Ovary (tissue), 7 donors: ENCODE measurements at regions not wholly inside any gene's neighbourhood (a gene's known extent, or its start where the extent isn't known, plus 50 kb on each side); places are given as distances from the start of the nearest gene placed in this dataset.
"Not testable (repeated sequence)": the region's sequence is repeated elsewhere in the genome, so short reads cannot be mapped to it uniquely, and the experiment has no call there.

Experiments
- DNase-seq, 5 donors: peaks; one replicate each; pipeline ENCODE4 v3.0.0-alpha.2; 2019 to 2020
- H3K27ac ChIP-seq, 2 donors: fragments of 200-600 bp; one replicate each; pipeline versions ENCODE4 v1.5.1 to v1.8.0; 2019 to 2022
- H3K27me3 ChIP-seq: fragments of 200-600 bp; one replicate; pipeline ENCODE4 v1.8.0; 2022
- H3K36me3 ChIP-seq: fragments of 200-600 bp; sonication (generic); one replicate; pipeline ENCODE4 v1.5.1; 2019
- H3K4me1 ChIP-seq: one replicate; pipeline ENCODE4 v1.8.1; 2013; ENCODE audit warnings: mild to moderate bottlenecking, moderate library complexity; ENCODE audit not compliant: insufficient read depth
- H3K4me3 ChIP-seq: fragments of 200-600 bp; sonication (generic); one replicate; pipeline ENCODE4 v1.5.1; 2017
- H3K9me3 ChIP-seq, 2 donors: fragments of 200-600 bp in 1 of 2; sonication (generic) in 1 of 2; one replicate each; pipeline versions ENCODE4 v1.5.1 to v1.8.1; 2013 to 2019; ENCODE audit warnings: mild to moderate bottlenecking in 1 of 2, moderate library complexity in 1 of 2
- EP300 ChIP-seq: sonication (generic); formaldehyde crosslinking; IDR thresholded peaks from one replicate; pipeline ENCODE4 v1.6.1; 2017; ENCODE audit warnings: antibody characterized with exemption
- POLR2A ChIP-seq: fragments of 450-650 bp; IDR thresholded peaks from one replicate; pipeline ENCODE4 v1.6.1; 2017; ENCODE audit warnings: antibody characterized with exemption, mild to moderate bottlenecking, moderate library complexity
- WGBS, 3 donors: extraction: QIAGEN DNeasy Blood & Tissue Kit in 1 of 3; methylation state at CpG; one replicate each; pipeline versions ENCODE4 v1.1.5 to v1.1.7; 2013 to 2017; 5-methylcytosine and 5-hydroxymethylcytosine counted together
- intact Hi-C, 4 donors: fragments of 100-400 bp; cut with DNase I; formaldehyde crosslinking; loops; one replicate each; pipeline versions ENCODE4 v1.11.0 to v1.15.1; 2022 to 2023
- TF ChIP-seq, protein P1 (sequence below), 3 donors: fragments of 450-650 bp in 2 of 3; fragments of 200-600 bp in 1 of 3; IDR thresholded peaks; one replicate each; pipeline versions ENCODE4 v1.5.1 to v1.8.0; 2016 to 2022; ENCODE audit warnings: antibody characterized with exemption in 3 of 3, mild to moderate bottlenecking in 1 of 3
- donor health status: DM: no; HTN: no; CAD: no; lungs with moderate emphysema.
- donor health status: DM: no; HTN: no; CAD: no.
- donor health status: Bipolar disorder and iron deficiency.
- donor health status: DM: no; HTN: no; CAD: no.
- donor health status: DM: yes; HTN: yes; CAD: no.

DNA sequence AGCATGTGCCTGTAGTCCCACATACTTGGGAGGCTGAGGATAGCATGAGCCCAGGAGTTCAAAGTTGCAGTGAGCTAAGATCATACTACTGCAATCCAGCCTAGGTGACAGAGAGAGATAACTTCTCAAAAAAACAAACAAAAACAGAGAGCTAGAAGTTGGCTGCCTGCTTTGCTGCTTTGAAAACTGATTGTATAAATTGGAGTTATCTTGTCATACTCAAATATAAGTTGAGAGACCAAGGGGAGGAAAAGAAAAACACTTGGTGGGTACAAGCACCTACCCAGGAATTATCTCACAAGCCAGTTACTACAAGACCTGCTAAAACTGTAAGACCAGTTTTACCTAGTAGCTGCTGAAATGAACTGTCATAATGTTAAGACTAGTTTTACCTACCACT, 112.5 kb upstream of the SKAP2 start:
- peaks cover 0 to 5% of the 10 kb centered on the region in 2 donors for H3K9me3 ChIP-seq
- intact Hi-C loops, result no loop called here
- no peaks in the 10 kb centered on the region for H3K36me3 ChIP-seq
- H3K27me3 ChIP-seq, result no peaks in the 10 kb centered on the region
- no peak overlapping the region for H3K27ac ChIP-seq
- DNase-seq, result no peak
- H3K4me3 ChIP-seq, result no peak overlapping the region
- TF ChIP-seq, protein P1, sequence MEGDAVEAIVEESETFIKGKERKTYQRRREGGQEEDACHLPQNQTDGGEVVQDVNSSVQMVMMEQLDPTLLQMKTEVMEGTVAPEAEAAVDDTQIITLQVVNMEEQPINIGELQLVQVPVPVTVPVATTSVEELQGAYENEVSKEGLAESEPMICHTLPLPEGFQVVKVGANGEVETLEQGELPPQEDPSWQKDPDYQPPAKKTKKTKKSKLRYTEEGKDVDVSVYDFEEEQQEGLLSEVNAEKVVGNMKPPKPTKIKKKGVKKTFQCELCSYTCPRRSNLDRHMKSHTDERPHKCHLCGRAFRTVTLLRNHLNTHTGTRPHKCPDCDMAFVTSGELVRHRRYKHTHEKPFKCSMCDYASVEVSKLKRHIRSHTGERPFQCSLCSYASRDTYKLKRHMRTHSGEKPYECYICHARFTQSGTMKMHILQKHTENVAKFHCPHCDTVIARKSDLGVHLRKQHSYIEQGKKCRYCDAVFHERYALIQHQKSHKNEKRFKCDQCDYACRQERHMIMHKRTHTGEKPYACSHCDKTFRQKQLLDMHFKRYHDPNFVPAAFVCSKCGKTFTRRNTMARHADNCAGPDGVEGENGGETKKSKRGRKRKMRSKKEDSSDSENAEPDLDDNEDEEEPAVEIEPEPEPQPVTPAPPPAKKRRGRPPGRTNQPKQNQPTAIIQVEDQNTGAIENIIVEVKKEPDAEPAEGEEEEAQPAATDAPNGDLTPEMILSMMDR (IDR thresholded peaks at IDR 0.05), result no peak
- TF ChIP-seq EP300, result no peak
- no peak for TF ChIP-seq POLR2A
- H3K4me1 ChIP-seq, result no peaks in the 10 kb centered on the region

DNA sequence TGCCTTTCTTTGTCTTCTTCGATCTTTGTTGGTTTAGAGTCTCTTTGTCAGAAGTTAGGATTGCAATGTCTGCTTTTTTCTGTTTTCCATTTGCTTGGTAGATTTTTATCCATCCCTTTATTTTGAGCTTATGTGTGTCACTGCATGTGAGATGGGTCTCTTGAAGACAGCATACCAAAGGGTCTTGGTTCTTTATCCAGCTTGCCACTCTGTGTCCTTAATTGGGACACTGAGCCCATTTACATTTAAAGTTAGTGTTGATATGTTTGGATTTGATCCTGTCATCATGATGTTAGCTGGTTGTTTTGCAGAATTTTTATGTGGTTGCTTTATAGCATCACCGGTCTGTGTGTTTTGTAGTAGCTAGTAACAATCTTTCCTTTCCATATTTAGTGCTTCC, 107.5 kb upstream of the SKAP2 start:
- H3K4me1 ChIP-seq, H3K27me3 ChIP-seq, intact Hi-C loops, H3K36me3 ChIP-seq, H3K27ac ChIP-seq, DNase-seq, H3K4me3 ChIP-seq, H3K9me3 ChIP-seq: not testable (repeated sequence)
- WGBS, 3 donors, result 90 to 98% (median 94%) methylated on average over 2 of the region's 2 CpGs

DNA sequence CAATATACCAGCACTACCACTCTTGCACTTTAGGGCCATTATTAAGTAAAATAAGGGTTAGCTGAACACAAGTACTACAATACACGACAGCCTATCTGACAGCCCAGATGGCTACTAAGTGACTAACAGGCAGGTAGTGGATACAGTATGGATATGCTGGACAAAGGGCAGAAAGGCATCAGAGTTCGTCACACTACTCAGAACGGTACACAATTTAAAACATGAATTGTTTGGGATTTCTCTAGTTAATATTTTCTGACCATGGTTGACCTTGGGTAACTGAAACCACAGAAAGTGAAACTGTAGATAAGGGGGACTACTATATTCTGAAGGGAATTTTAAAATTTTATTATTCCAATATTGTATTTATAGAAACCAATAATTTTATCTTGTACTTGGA, 101.3 kb upstream of the SKAP2 start:
- DNase-seq, result no peak
- H3K27ac ChIP-seq, result no peak overlapping the region
- intact Hi-C loops, result no loop called here
- no peak overlapping the region for H3K4me3 ChIP-seq
- no peaks in the 10 kb centered on the region for H3K9me3 ChIP-seq
- no peaks in the 10 kb centered on the region for H3K36me3 ChIP-seq
- 13 to 49% (median 28%) methylated on average over 3 of the region's 3 CpGs for WGBS, 3 donors
- no peaks in the 10 kb centered on the region for H3K27me3 ChIP-seq
- H3K4me1 ChIP-seq, result no peaks in the 10 kb centered on the region
- TF ChIP-seq POLR2A (no peak), EP300 (no peak)
- TF ChIP-seq, protein P1 (IDR thresholded peaks at IDR 0.05), result no peak

DNA sequence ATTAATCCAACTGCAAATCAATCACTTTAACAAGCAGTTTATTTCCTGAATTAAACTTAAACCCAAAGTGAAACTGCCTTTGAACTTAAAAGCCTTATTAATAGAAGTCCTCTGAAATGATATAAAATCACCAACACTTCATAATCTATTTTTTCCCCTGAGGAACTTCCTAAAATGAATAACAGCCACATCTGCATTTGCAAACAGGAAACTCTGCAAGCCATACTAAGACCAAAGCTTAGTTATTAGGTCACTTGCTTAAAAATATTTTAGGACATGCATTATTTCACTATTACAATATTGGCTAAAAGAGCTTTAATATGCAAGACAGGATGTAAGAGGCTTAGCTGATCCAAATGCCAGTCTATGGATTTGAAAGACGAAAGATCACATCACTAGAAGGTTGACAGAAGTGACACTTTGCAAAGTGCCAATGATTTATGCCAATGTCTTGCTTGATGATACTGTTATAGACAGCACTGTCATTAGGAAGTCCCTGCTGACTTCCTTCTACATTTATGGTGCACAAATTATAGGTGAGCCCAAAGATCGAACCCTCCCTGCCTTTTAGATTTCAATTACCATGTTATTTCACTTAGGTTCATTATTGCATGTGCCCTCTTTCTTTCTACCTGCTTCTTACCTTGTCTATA, 99.9 kb upstream of the SKAP2 start:
- no peaks in the 10 kb centered on the region for H3K27me3 ChIP-seq
- WGBS, 3 donors, result 80 to 85% (median 84%) methylated on average over 2 of the region's 2 CpGs
- intact Hi-C loops, result no loop called here
- no peak overlapping the region for H3K27ac ChIP-seq
- no peaks in the 10 kb centered on the region for H3K9me3 ChIP-seq
- no peak overlapping the region for H3K4me3 ChIP-seq
- no peaks in the 10 kb centered on the region for H3K36me3 ChIP-seq
- TF ChIP-seq, protein P1 (IDR thresholded peaks at IDR 0.05), result no peak
- no peak for TF ChIP-seq EP300
- DNase-seq, result no peak
- H3K4me1 ChIP-seq, result no peaks in the 10 kb centered on the region

DNA sequence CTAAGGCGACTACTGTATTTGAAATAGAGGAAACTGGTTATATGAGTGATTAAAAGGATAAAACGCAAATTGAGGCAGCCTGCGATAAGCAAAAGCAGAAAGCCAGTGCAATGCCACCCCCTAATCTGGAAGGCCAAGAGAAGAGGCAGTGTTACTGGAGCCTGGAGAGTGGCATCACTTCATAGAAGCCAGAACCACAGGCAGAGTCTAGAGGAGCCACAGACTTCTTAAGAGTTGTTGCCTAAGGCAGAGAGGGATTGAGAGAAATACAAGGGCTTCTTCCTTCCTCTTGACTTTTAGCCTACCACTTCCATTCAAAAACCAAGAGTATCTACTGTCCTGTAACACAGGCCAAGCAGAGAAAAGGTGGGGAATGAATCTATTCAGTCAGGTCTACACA, 94.9 kb upstream of the SKAP2 start:
- H3K27ac ChIP-seq, result no peak overlapping the region
- 79 to 98% (median 95%) methylated on average over 3 of the region's 3 CpGs for WGBS, 3 donors
- intact Hi-C loops, result no loop called here

More for the DNA sequence above, 94.9 kb upstream of the SKAP2 start:
- DNase-seq, result no peak
- no peaks in the 10 kb centered on the region for H3K9me3 ChIP-seq
- no peaks in the 10 kb centered on the region for H3K4me1 ChIP-seq
- TF ChIP-seq POLR2A, result no peak
- TF ChIP-seq, protein P1 (IDR thresholded peaks at IDR 0.05), result no peak
- no peak for TF ChIP-seq EP300
- H3K27me3 ChIP-seq, result no peaks in the 10 kb centered on the region
- no peak overlapping the region for H3K4me3 ChIP-seq
- no peaks in the 10 kb centered on the region for H3K36me3 ChIP-seq
